IMR-90 (cell line): ENCODE measurements at regions not wholly inside any gene's neighbourhood (a gene's known extent, or its start where the extent isn't known, plus 50 kb on each side); places are given as distances from the start of the nearest gene placed in this dataset.

Source experiments
- ATAC-seq: fragments of 200-7000 bp; cut with Tn5 transposase; 2 replicates; pipeline ENCODE4 v1.9.1; 2020; ENCODE audit warnings: low read depth, mild to moderate bottlenecking, moderate library complexity
- BruUV-seq: library from RNA; stranded (reverse); fragments of 400-500 nt; replicated peaks from 2 replicates; lab custom pipeline; 2021; lab: Mats Ljungman, UMichigan
- CTCF ChIA-PET: fragments of 300-600 bp; formaldehyde crosslinking; extraction: SDS; loops from one replicate; lab custom pipeline; 2021; ENCODE audit warnings: antibody characterized with exemption; lab: Yijun Ruan, JAX
- POLR2A ChIA-PET: fragments of 300-600 bp; sonication (Branson Sonifier 250); formaldehyde crosslinking; loops from one replicate; lab custom pipeline; 2022; ENCODE audit warnings: antibody characterized with exemption; ENCODE audit not compliant: unreplicated experiment; lab: Charles Lee
- DNase-seq: peaks from one replicate; pipeline ENCODE4 v3.0.0; 2013
- H2AFZ ChIP-seq: replicated peaks from 2 replicates; pipeline ENCODE3; 2013; ENCODE audit warnings: low read length, mild to moderate bottlenecking; ENCODE audit not compliant: poor library complexity
- H2AK5ac ChIP-seq: 2 replicates; pipeline ENCODE4 v1.6.1; 2013; ENCODE audit warnings: low read depth, low read length, inconsistent platforms
- H2AK9ac ChIP-seq: replicated peaks from 2 replicates; pipeline ENCODE3; 2013; ENCODE audit warnings: mild to moderate bottlenecking, low read depth, low read length, moderate library complexity; ENCODE audit not compliant: poor library complexity
- H2BK120ac ChIP-seq: 2 replicates; pipeline ENCODE4 v1.6.1; 2013; ENCODE audit warnings: low read depth, low read length, inconsistent platforms
- H2BK15ac ChIP-seq: 3 replicates; pipeline ENCODE4 v1.6.1; 2013; ENCODE audit warnings: low read depth, low read length, inconsistent platforms
- H2BK20ac ChIP-seq: 2 replicates; pipeline ENCODE4 v1.6.1; 2013; ENCODE audit warnings: low read depth, mild to moderate bottlenecking, inconsistent platforms, low read length, moderate library complexity
- H2BK5ac ChIP-seq: 2 replicates; pipeline ENCODE4 v1.6.1; 2013; ENCODE audit warnings: mild to moderate bottlenecking, low read depth, low read length, inconsistent platforms; ENCODE audit not compliant: poor library complexity, severe bottlenecking
- H3K14ac ChIP-seq: replicated peaks from 2 replicates; pipeline ENCODE4 v1.6.1; 2013; ENCODE audit warnings: low read depth, low read length, inconsistent platforms
- H3K18ac ChIP-seq: 2 replicates; pipeline ENCODE4 v1.6.1; 2013; ENCODE audit warnings: low read depth, low read length, control low read depth
- H3K23ac ChIP-seq: 2 replicates; pipeline ENCODE4 v1.6.1; 2013; ENCODE audit warnings: low read depth, low read length, inconsistent platforms
- H3K27ac ChIP-seq: 2 replicates; pipeline ENCODE4 v1.5.1; 2013; ENCODE audit warnings: mild to moderate bottlenecking, control low read depth, low read length; ENCODE audit not compliant: insufficient read depth
- H3K27me3 ChIP-seq: 2 replicates; pipeline ENCODE4 v1.6.1; 2013; ENCODE audit warnings: low read length; ENCODE audit not compliant: control insufficient read depth, insufficient read depth
- H3K36me3 ChIP-seq: 2 replicates; pipeline ENCODE4 v1.6.1; 2013; ENCODE audit warnings: low read length, mixed read lengths; ENCODE audit not compliant: control insufficient read depth, insufficient read depth
- H3K4ac ChIP-seq: 2 replicates; pipeline ENCODE4 v1.6.1; 2013; ENCODE audit warnings: low read depth, low read length, inconsistent platforms
- H3K4me1 ChIP-seq: 2 replicates; pipeline ENCODE4 v1.6.1; 2013; ENCODE audit warnings: low read length, mixed read lengths; ENCODE audit not compliant: control insufficient read depth, insufficient read depth
- H3K4me2 ChIP-seq: 2 replicates; pipeline ENCODE4 v1.6.1; 2013; ENCODE audit warnings: low read depth, mild to moderate bottlenecking, control low read depth, low read length, moderate library complexity
- H3K4me3 ChIP-seq: 2 replicates; pipeline ENCODE4 v1.5.1; 2013; ENCODE audit warnings: low read depth, mild to moderate bottlenecking, control low read depth, low read length, moderate library complexity; ENCODE audit not compliant: insufficient read depth
- H3K56ac ChIP-seq: 2 replicates; pipeline ENCODE4 v1.6.1; 2013; ENCODE audit warnings: low read length, inconsistent platforms; ENCODE audit not compliant: insufficient read depth; ENCODE audit errors: extremely low read depth
- H3K79me1 ChIP-seq, 2 experiments: 2 replicates each; pipeline ENCODE4 v1.6.1; 2013; ENCODE audit warnings: low read length in 2 of 2, inconsistent platforms in 1 of 2, low read depth in 1 of 2
- H3K9ac ChIP-seq: 2 replicates; pipeline ENCODE4 v1.6.1; 2013; ENCODE audit warnings: low read depth, low read length, control low read depth
- H3K9me1 ChIP-seq: 2 replicates; pipeline ENCODE4 v1.6.1; 2013; ENCODE audit warnings: low read length, inconsistent platforms; ENCODE audit not compliant: insufficient read depth
- H3K9me3 ChIP-seq: 2 replicates; pipeline ENCODE4 v1.6.1; 2013; ENCODE audit warnings: low read length; ENCODE audit not compliant: control insufficient read depth, insufficient read depth
- H4K20me1 ChIP-seq: 2 replicates; pipeline ENCODE4 v1.6.1; 2013; ENCODE audit warnings: low read length, inconsistent platforms; ENCODE audit not compliant: insufficient read depth
- H4K5ac ChIP-seq: 2 replicates; pipeline ENCODE4 v1.6.1; 2013; ENCODE audit warnings: mild to moderate bottlenecking, low read depth, low read length, control low read depth
- H4K8ac ChIP-seq, 2 experiments: 2 replicates each; pipeline ENCODE4 v1.6.1; 2013; ENCODE audit warnings: low read depth in 2 of 2, low read length in 2 of 2, control low read depth in 1 of 2, inconsistent platforms in 1 of 2
- H4K91ac ChIP-seq: 2 replicates; pipeline ENCODE4 v1.6.1; 2013; ENCODE audit warnings: low read depth, low read length, inconsistent platforms; ENCODE audit not compliant: insufficient read depth
- CHD1 ChIP-seq: IDR thresholded peaks from 2 replicates; pipeline ENCODE4 v1.6.1; 2012; ENCODE audit warnings: low read depth, low read length, improper control_type of control experiment
- MXI1 ChIP-seq: IDR thresholded peaks from 2 replicates; pipeline ENCODE4 v1.6.1; 2012; ENCODE audit warnings: low read depth, mild to moderate bottlenecking, low read length, moderate library complexity, borderline replicate concordance
- POLR2A ChIP-seq: IDR thresholded peaks from 2 replicates; pipeline ENCODE4 v1.6.1; 2012; ENCODE audit warnings: mild to moderate bottlenecking, low read depth, low read length
- RFX5 ChIP-seq: IDR thresholded peaks from 2 replicates; pipeline ENCODE4 v1.8.0; 2012; ENCODE audit warnings: low read depth, mild to moderate bottlenecking, low read length, moderate library complexity
- SMC3 ChIP-seq: fragments of 150-350 bp; IDR thresholded peaks from 2 replicates; pipeline ENCODE4 v1.6.1; 2016; ENCODE audit warnings: low read depth, mild to moderate bottlenecking, antibody characterized with exemption, low read length, moderate library complexity
- WGBS, 2 experiments: methylation state at CpG; one replicate each; pipeline versions ENCODE4 v1.1.5 to v1.1.7; 2013; ENCODE audit warnings: missing lambda C conversion rate in 2 of 2; ENCODE audit not compliant: insufficient read length in 1 of 2; ENCODE audit errors: extremely low coverage in 2 of 2; 5-methylcytosine and 5-hydroxymethylcytosine counted together
- dilution Hi-C: fragments of 300-500 bp; cut with HindIII; formaldehyde crosslinking; loops from one replicate; pipeline ENCODE4 v1.14.3; 2018; ENCODE audit warnings: low sequenced_read_pairs; ENCODE audit not compliant: unreplicated experiment
- in situ Hi-C: fragments of 300-500 bp; cut with MboI; formaldehyde crosslinking; loops from 3 replicates; pipeline ENCODE4 v1.14.3; 2019; ENCODE audit warnings: low sequenced_read_pairs, inconsistent platforms, mixed read lengths
- intact Hi-C: fragments of 100-400 bp; cut with micrococcal nuclease; formaldehyde crosslinking; loops from 2 replicates; pipeline ENCODE4 v1.10.0; 2022
- TF ChIP-seq, protein P1 (sequence below): fragments of 150-350 bp; IDR thresholded peaks from 2 replicates; pipeline ENCODE4 v1.6.1; 2016; ENCODE audit warnings: low read depth, mild to moderate bottlenecking, low read length, moderate library complexity, borderline replicate concordance

GRCh38 chr18:43592269-43592668 lies 315.0 kb upstream of the SYT4 start:
- H4K8ac ChIP-seq, result no peak overlapping the region
- no peak overlapping the region for H2BK120ac ChIP-seq
- no TSS peak for BruUV-seq
- H3K79me1 ChIP-seq, result no peaks in the 10 kb centered on the region
- intact Hi-C loops (no loop called here), dilution Hi-C loops (no loop called here), in situ Hi-C loops (loop anchor here (25.0 kb wide), 1 partner anchor 1480 kb away; no protein-coding TSS in a partner anchor)
- H2AFZ ChIP-seq, result no peak overlapping the region
- no peaks in the 10 kb centered on the region for H4K20me1 ChIP-seq
- no peak overlapping the region for H2AK5ac ChIP-seq
- H2BK15ac ChIP-seq, result no peak overlapping the region
- no peak overlapping the region for H2BK5ac ChIP-seq
- H3K4ac ChIP-seq, result no peak overlapping the region
- no peak for TF ChIP-seq MXI1
- no peak for TF ChIP-seq POLR2A
- TF ChIP-seq, protein P1, sequence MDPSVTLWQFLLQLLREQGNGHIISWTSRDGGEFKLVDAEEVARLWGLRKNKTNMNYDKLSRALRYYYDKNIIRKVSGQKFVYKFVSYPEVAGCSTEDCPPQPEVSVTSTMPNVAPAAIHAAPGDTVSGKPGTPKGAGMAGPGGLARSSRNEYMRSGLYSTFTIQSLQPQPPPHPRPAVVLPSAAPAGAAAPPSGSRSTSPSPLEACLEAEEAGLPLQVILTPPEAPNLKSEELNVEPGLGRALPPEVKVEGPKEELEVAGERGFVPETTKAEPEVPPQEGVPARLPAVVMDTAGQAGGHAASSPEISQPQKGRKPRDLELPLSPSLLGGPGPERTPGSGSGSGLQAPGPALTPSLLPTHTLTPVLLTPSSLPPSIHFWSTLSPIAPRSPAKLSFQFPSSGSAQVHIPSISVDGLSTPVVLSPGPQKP, result no peak
- no peak for TF ChIP-seq SMC3
- no peak for TF ChIP-seq RFX5
- no peak for TF ChIP-seq CHD1
- no peak overlapping the region for H2AK9ac ChIP-seq
- ChIA-PET POLR2A (no interaction called here), CTCF (interaction anchor here (0.6 to 1.3 kb wide), 2 partner anchors 29 to 1478 kb away, joined by 3 read pairs; no protein-coding TSS in a partner anchor)
- H3K14ac ChIP-seq, result no peak overlapping the region
- H2BK20ac ChIP-seq, result no peak overlapping the region
- H3K9me1 ChIP-seq, result no peaks in the 10 kb centered on the region
- ATAC-seq, result no peak
- H4K5ac ChIP-seq, result no peak overlapping the region
- no peak overlapping the region for H3K18ac ChIP-seq
- H3K9me3 ChIP-seq, result no peaks in the 10 kb centered on the region
- no CpG with 5 or more reads among the region's 2 CpGs for WGBS, 2 experiments
- no peaks in the 10 kb centered on the region for H3K36me3 ChIP-seq
- H3K56ac ChIP-seq, result no peak overlapping the region
- H3K23ac ChIP-seq, result no peak overlapping the region
- no peak overlapping the region for H3K9ac ChIP-seq
- no peak overlapping the region for H4K91ac ChIP-seq
- no peak overlapping the region for H3K4me2 ChIP-seq
- no peak overlapping the region for H3K27ac ChIP-seq
- H3K4me3 ChIP-seq, result no peak overlapping the region
- H3K27me3 ChIP-seq, result no peaks in the 10 kb centered on the region; the same call in 1 of the 2 replicates
- H3K4me1 ChIP-seq, result no peaks in the 10 kb centered on the region
- DNase-seq, result no peak
